ENCODE measurements at regions not wholly inside any gene's neighbourhood (a gene's known extent, or its start where the extent isn't known, plus 50 kb on each side); places are given as distances from the start of the nearest gene placed in this dataset.

- H3K4me3 ChIP-seq (ENCODE audit: low read depth, poor library complexity, severe bottlenecking): no peak overlapping the region
- intact Hi-C loops (cut with DNase I; ENCODE audit: low total_unique reads): no loop called here
- TF ChIP-seq POLR2A (IDR thresholded peaks at IDR 0.05): no peak
- TF ChIP-seq, protein P1, sequence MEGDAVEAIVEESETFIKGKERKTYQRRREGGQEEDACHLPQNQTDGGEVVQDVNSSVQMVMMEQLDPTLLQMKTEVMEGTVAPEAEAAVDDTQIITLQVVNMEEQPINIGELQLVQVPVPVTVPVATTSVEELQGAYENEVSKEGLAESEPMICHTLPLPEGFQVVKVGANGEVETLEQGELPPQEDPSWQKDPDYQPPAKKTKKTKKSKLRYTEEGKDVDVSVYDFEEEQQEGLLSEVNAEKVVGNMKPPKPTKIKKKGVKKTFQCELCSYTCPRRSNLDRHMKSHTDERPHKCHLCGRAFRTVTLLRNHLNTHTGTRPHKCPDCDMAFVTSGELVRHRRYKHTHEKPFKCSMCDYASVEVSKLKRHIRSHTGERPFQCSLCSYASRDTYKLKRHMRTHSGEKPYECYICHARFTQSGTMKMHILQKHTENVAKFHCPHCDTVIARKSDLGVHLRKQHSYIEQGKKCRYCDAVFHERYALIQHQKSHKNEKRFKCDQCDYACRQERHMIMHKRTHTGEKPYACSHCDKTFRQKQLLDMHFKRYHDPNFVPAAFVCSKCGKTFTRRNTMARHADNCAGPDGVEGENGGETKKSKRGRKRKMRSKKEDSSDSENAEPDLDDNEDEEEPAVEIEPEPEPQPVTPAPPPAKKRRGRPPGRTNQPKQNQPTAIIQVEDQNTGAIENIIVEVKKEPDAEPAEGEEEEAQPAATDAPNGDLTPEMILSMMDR (IDR thresholded peaks at IDR 0.05): no peak
- WGBS, 2 donors: 53 to 64% methylated on average over 2 of the region's 2 CpGs
- no peak for DNase-seq (ENCODE audit: low spot score in 2 of 2)
These were observed 143.6 kb downstream of the TANC2 start for GRCh38 chr17:63109661-63110060.

DNA sequence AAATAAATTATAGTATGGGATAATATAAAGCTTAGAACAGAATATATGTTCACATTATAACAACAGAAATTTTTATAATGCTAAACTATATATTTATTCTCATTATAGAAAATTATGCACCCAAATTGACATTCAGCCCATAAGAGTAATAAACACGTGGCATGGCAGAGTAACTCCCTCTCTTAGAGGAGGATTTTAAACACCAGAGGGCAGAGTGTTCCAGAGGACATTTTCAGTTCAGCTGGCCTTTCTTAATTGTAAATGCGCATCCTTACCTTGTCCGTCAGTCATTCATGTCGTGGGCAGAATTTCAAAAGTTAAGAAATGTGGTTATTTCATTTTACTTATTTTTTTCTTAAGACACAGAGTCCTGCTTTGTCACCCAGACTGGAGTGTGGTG, 147.1 kb downstream of the TANC2 start:
- H3K4me3 ChIP-seq (ENCODE audit: low read depth, poor library complexity, severe bottlenecking): no peak overlapping the region
- TF ChIP-seq POLR2A (IDR thresholded peaks at IDR 0.05): no peak
- TF ChIP-seq, protein P1 (IDR thresholded peaks at IDR 0.05): no peak
- no peak for DNase-seq (ENCODE audit: low spot score in 2 of 2)
- 84 to 85% methylated on average over 4 of the region's 4 CpGs for WGBS, 2 donors
- intact Hi-C loops (cut with DNase I; ENCODE audit: low total_unique reads): no loop called here

- no peak overlapping the region for H3K4me3 ChIP-seq (ENCODE audit: low read depth, poor library complexity, severe bottlenecking)
- 71 to 75% methylated on average over 4 of the region's 4 CpGs for WGBS, 2 donors
- no peak for DNase-seq (ENCODE audit: low spot score in 2 of 2)
- TF ChIP-seq POLR2A (IDR thresholded peaks at IDR 0.05): no peak
- TF ChIP-seq, protein P1 (IDR thresholded peaks at IDR 0.05): no peak
- intact Hi-C loops (cut with DNase I; ENCODE audit: low total_unique reads): no loop called here
These were observed 150.2 kb downstream of the TANC2 start for GRCh38 chr17:63116228-63116627.

DNA sequence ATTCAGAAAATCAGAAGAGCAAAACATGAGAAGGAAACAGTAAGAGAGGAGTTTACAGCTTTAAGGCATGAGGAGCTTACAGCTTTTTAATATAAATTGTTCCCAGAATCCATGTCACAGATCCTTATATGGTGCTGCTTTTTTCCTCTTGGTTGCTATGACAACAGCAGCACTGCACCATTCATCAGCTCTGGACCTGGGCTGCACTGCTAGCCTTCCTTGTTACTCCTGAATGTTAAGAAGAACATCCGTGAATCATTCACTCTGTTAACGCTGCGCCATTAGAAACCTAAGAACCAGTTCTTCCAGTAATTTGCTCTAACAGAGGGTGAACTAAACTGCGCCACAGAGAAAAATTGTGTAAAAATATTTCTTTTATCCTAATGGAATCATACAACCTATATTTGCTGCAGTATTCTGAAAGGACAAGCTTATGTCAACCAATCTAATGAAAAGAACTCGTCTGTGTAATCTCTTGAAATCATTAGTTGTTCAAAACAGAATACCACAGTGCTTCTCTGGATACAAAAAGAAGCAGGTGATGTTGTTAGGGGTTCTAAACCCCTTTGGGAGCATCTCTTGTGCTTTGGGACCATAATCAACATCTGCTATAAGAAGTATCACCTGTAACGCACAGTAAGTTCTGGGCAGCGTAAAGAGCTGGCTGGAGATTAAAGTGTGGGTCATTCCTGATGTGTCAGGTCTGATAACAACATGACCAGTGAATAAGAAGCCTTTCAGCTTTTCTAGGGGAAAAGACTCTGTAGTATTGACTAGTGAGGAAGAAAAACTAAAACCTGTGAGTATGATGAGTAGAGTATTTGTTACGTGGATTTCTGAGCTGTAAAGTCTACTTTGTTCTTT, 151.2 kb downstream of the TANC2 start:
- no peak for DNase-seq (ENCODE audit: low spot score in 2 of 2)
- TF ChIP-seq, protein P1 (IDR thresholded peaks at IDR 0.05): no peak
- no peak for TF ChIP-seq POLR2A (IDR thresholded peaks at IDR 0.05)
- 77 to 81% methylated on average over 8 of the region's 8 CpGs for WGBS, 2 donors
- no peak overlapping the region for H3K4me3 ChIP-seq (ENCODE audit: low read depth, poor library complexity, severe bottlenecking)
- intact Hi-C loops (cut with DNase I; ENCODE audit: low total_unique reads): no loop called here

GRCh38 chr17:63120406-63120805, 154.4 kb downstream of the TANC2 start:
- TF ChIP-seq, protein P1 (IDR thresholded peaks at IDR 0.05): no peak
- no peak for TF ChIP-seq POLR2A (IDR thresholded peaks at IDR 0.05)
- 89 to 91% methylated on average over 2 of the region's 2 CpGs for WGBS, 2 donors
- H3K4me3 ChIP-seq (ENCODE audit: low read depth, poor library complexity, severe bottlenecking): no peak overlapping the region
- DNase-seq (ENCODE audit: low spot score in 2 of 2): no peak
- intact Hi-C loops (cut with DNase I; ENCODE audit: low total_unique reads): no loop called here

GRCh38 chr17:63124536-63124935, 158.5 kb downstream of the TANC2 start:
- 75% methylated on average over 7 of the region's 7 CpGs for WGBS, 2 donors
- intact Hi-C loops (cut with DNase I; ENCODE audit: low total_unique reads): no loop called here
- DNase-seq (ENCODE audit: low spot score in 2 of 2): no peak
- no peak for TF ChIP-seq POLR2A (IDR thresholded peaks at IDR 0.05)
- TF ChIP-seq, protein P1 (IDR thresholded peaks at IDR 0.05): no peak
- H3K4me3 ChIP-seq (ENCODE audit: low read depth, poor library complexity, severe bottlenecking): no peak overlapping the region
